Activated CD8-positive, alpha-beta T cell treated with anti-CD3 and anti-CD28 coated beads for 36 hours (primary cell): ENCODE measurements at regions not wholly inside any gene's neighbourhood (a gene's known extent, or its start where the extent isn't known, plus 50 kb on each side); places are given as distances from the start of the nearest gene placed in this dataset.
"Not testable (repeated sequence)": the region's sequence is repeated elsewhere in the genome, so short reads cannot be mapped to it uniquely, and the experiment has no call there.

ENCODE experiments used
- ATAC-seq: fragments of 200-7000 bp; cut with Tn5 transposase; one replicate; pipeline ENCODE4 v1.10.0; 2021; ENCODE audit warnings: mild to moderate bottlenecking, moderate library complexity
- CTCF ChIA-PET: fragments of 350-600 bp; sonication (Branson Sonifier 250); formaldehyde crosslinking; loops from one replicate; lab custom pipeline; 2021; ENCODE audit warnings: antibody characterized with exemption; lab: Charles Lee
- POLR2A ChIA-PET: fragments of 350-600 bp; sonication (Branson Sonifier 250); formaldehyde crosslinking; loops from one replicate; lab custom pipeline; 2021; ENCODE audit warnings: antibody characterized with exemption; lab: Charles Lee
- DNase-seq: peaks from one replicate; pipeline ENCODE4 v3.0.0-alpha.2; 2020
- H3K27ac Mint-ChIP-seq: one replicate; pipeline ENCODE4 v1.8.0; 2021; ENCODE audit warnings: mild to moderate bottlenecking, mixed read lengths
- H3K27me3 Mint-ChIP-seq: one replicate; pipeline ENCODE4 v1.8.0; 2021; ENCODE audit warnings: mixed read lengths
- H3K36me3 Mint-ChIP-seq: one replicate; pipeline ENCODE4 v1.8.0; 2021; ENCODE audit warnings: low read depth, mixed read lengths
- H3K4me1 Mint-ChIP-seq: one replicate; pipeline ENCODE4 v1.8.0; 2021; ENCODE audit warnings: low read depth, mixed read lengths
- H3K4me3 Mint-ChIP-seq: one replicate; pipeline ENCODE4 v1.8.0; 2021; ENCODE audit warnings: mild to moderate bottlenecking, moderate library complexity, mixed read lengths
- H3K9me3 Mint-ChIP-seq: one replicate; pipeline ENCODE4 v1.8.0; 2021; ENCODE audit warnings: mixed read lengths
- intact Hi-C: fragments of 100-400 bp; cut with micrococcal nuclease; formaldehyde crosslinking; loops from one replicate; pipeline ENCODE4 v1.10.0; 2022
- TF ChIP-seq, protein P1 (sequence below): fragments of 200-600 bp; IDR thresholded peaks from one replicate; pipeline ENCODE4 v1.8.0; 2022; ENCODE audit warnings: antibody characterized with exemption, mild to moderate bottlenecking

DNA sequence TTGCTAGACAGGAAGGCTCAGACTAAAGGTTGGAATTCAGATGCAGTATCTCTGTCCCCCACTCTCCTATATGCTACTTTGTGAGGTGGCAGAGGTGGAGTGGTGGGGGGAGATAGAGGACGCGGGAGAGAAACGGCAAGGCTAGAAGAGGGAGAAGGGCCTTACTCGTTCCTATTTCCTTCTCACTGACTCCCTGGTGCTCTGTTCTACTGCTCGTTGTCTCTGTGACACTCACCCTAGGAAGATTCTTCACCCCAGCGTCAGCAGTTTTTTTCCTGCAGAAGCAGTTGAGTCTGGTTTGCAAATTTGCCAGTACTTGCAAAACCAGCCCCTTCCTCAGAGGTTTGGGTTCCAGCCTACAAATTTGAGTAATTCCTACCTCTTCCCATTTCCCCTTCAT, 801.1 kb upstream of the SLC35B3 start:
- Mint-ChIP-seq H3K27ac (no peak overlapping the region), H3K9me3 (peaks cover under 1% of the 10 kb centered on the region), H3K27me3 (no peaks in the 10 kb centered on the region), H3K4me1 (no peaks in the 10 kb centered on the region), H3K4me3 (no peak overlapping the region), H3K36me3 (no peaks in the 10 kb centered on the region)
- TF ChIP-seq, protein P1, sequence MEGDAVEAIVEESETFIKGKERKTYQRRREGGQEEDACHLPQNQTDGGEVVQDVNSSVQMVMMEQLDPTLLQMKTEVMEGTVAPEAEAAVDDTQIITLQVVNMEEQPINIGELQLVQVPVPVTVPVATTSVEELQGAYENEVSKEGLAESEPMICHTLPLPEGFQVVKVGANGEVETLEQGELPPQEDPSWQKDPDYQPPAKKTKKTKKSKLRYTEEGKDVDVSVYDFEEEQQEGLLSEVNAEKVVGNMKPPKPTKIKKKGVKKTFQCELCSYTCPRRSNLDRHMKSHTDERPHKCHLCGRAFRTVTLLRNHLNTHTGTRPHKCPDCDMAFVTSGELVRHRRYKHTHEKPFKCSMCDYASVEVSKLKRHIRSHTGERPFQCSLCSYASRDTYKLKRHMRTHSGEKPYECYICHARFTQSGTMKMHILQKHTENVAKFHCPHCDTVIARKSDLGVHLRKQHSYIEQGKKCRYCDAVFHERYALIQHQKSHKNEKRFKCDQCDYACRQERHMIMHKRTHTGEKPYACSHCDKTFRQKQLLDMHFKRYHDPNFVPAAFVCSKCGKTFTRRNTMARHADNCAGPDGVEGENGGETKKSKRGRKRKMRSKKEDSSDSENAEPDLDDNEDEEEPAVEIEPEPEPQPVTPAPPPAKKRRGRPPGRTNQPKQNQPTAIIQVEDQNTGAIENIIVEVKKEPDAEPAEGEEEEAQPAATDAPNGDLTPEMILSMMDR: no peak
- CTCF ChIA-PET: no interaction called here
- intact Hi-C loops: no loop called here
- POLR2A ChIA-PET: no interaction called here
- no peak for ATAC-seq
- DNase-seq: no peak

GRCh38 chr6:9233686-9234085, 798.3 kb upstream of the SLC35B3 start:
- Mint-ChIP-seq H3K27ac (no peak overlapping the region), H3K27me3 (no peaks in the 10 kb centered on the region), H3K4me1 (no peaks in the 10 kb centered on the region), H3K36me3 (no peaks in the 10 kb centered on the region), H3K4me3 (no peak overlapping the region), H3K9me3 (peaks cover 3% of the 10 kb centered on the region)
- ATAC-seq: no peak
- DNase-seq: no peak
- intact Hi-C loops: no loop called here
- TF ChIP-seq, protein P1: no peak
- ChIA-PET POLR2A (no interaction called here), CTCF (no interaction called here)

DNA sequence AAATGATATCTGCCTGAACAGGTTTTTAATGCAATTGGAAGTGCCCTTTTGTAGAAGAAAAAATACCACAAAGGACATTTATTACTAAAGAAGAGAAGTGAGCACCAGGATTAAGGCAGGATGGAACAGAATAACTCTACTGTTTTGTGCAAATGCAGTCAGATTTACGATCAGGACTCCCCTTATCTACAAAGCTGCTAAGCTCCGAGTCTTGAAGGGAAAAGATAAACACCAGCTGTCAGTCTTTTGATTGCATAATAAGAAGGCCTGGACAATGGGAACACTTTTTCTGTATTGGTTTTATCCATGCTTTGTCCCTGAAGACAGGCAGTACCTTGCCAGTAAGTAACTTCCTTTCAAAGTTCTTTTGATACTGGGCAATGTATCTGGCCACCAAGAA, 797.9 kb upstream of the SLC35B3 start:
- H3K9me3 Mint-ChIP-seq: peaks cover 3% of the 10 kb centered on the region
- POLR2A ChIA-PET: no interaction called here
- DNase-seq (no peak), ATAC-seq (no peak)
- no peak overlapping the region for H3K4me3 Mint-ChIP-seq
- intact Hi-C loops: no loop called here
- H3K27me3 Mint-ChIP-seq: no peaks in the 10 kb centered on the region
- no peaks in the 10 kb centered on the region for H3K4me1 Mint-ChIP-seq
- TF ChIP-seq, protein P1: no peak
- CTCF ChIA-PET: no interaction called here
- no peaks in the 10 kb centered on the region for H3K36me3 Mint-ChIP-seq
- no peak overlapping the region for H3K27ac Mint-ChIP-seq

DNA sequence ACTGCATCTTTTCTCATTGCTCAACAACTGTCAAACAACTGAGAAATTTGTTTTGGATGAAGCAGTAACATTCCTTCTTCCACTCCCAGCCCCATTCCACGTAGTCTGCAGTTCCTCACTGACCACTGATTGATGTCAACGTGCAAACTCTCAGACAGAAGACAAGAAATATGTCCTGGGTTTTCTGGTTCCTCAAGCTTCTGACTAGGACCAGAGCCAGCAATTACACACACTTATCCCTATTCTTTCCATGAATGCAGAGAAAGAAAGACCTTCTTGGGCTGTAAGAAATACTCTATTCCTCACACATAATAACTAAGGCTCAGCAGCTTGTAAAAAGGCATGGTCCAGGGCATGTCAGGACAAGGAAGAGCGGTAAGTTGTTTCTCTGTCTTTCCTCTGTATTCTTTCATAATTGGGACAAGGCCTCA, 790.1 kb upstream of the SLC35B3 start:
- CTCF ChIA-PET: no interaction called here
- TF ChIP-seq, protein P1: no peak
- Mint-ChIP-seq H3K27ac (no peak overlapping the region), H3K36me3 (no peaks in the 10 kb centered on the region), H3K9me3 (peaks cover 15% of the 10 kb centered on the region), H3K4me3 (no peak overlapping the region), H3K27me3 (no peaks in the 10 kb centered on the region), H3K4me1 (no peaks in the 10 kb centered on the region)
- intact Hi-C loops: no loop called here
- DNase-seq (no peak), ATAC-seq (no peak)
- POLR2A ChIA-PET: no interaction called here

DNA sequence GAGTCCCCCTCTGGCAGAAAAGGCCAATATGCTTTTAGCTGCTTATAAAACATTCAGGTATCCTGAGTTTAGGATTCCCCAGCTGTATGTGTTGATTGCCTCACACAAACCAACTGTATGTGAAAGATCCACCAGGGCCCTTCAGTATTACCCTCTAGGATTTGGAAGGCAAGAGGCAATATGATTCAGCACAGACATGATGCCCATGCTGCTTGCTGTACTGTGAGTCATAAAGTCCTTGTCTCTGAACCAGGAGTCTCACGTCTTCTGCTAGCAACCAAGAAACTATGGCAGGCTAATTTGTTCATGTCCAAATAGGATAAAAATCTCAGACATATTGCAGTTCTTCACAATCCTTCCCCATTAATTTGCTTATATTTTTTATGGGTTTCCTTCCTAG, 789.2 kb upstream of the SLC35B3 start:
- TF ChIP-seq, protein P1: no peak
- DNase-seq (no peak), ATAC-seq (no peak)
- Mint-ChIP-seq H3K36me3 (no peaks in the 10 kb centered on the region), H3K27ac (no peak overlapping the region), H3K27me3 (no peaks in the 10 kb centered on the region), H3K4me3 (no peak overlapping the region), H3K9me3 (peaks cover 16% of the 10 kb centered on the region), H3K4me1 (no peaks in the 10 kb centered on the region)
- intact Hi-C loops: no loop called here
- POLR2A ChIA-PET: no interaction called here
- CTCF ChIA-PET: no interaction called here

GRCh38 chr6:9213717-9214116, 778.4 kb upstream of the SLC35B3 start:
- DNase-seq, intact Hi-C loops, H3K27me3 Mint-ChIP-seq, H3K27ac Mint-ChIP-seq, H3K4me3 Mint-ChIP-seq, H3K4me1 Mint-ChIP-seq, H3K36me3 Mint-ChIP-seq, ATAC-seq, CTCF ChIA-PET, POLR2A ChIA-PET: not testable (repeated sequence)
- peaks cover 13% of the 10 kb centered on the region for H3K9me3 Mint-ChIP-seq
